HUES64 (cell line): ENCODE measurements at regions not wholly inside any gene's neighbourhood (a gene's known extent, or its start where the extent isn't known, plus 50 kb on each side); places are given as distances from the start of the nearest gene placed in this dataset.
"Not testable (repeated sequence)": the region's sequence is repeated elsewhere in the genome, so short reads cannot be mapped to it uniquely, and the experiment has no call there.

ENCODE experiments used
- H3K27ac ChIP-seq: 2 replicates; pipeline ENCODE4 v1.7.0; 2013; ENCODE audit warnings: low read depth, low read length, inconsistent platforms
- H3K27me3 ChIP-seq: 2 replicates; pipeline ENCODE4 v1.6.1; 2013; ENCODE audit warnings: mild to moderate bottlenecking, low read length; ENCODE audit not compliant: insufficient read depth
- H3K36me3 ChIP-seq: 2 replicates; pipeline ENCODE4 v1.6.1; 2013; ENCODE audit warnings: mild to moderate bottlenecking, low read length; ENCODE audit not compliant: insufficient read depth
- H3K4me1 ChIP-seq: 2 replicates; pipeline ENCODE4 v1.6.1; 2013; ENCODE audit warnings: mild to moderate bottlenecking, low read length, moderate library complexity; ENCODE audit not compliant: insufficient read depth
- H3K4me3 ChIP-seq: 2 replicates; pipeline ENCODE4 v1.5.1; 2013; ENCODE audit warnings: mild to moderate bottlenecking, low read length, moderate library complexity
- H3K9ac ChIP-seq: 2 replicates; pipeline ENCODE4 v1.6.1; 2013; ENCODE audit warnings: mild to moderate bottlenecking, low read depth, low read length
- H3K9me3 ChIP-seq: 2 replicates; pipeline ENCODE4 v1.6.1; 2013; ENCODE audit warnings: low read depth, low read length; ENCODE audit not compliant: insufficient read depth
- WGBS: fragments of 150-250, 120-280 bp; methylation state at CpG from one replicate; pipeline ENCODE4 v1.1.7; 2013; ENCODE audit warnings: missing lambda C conversion rate; 5-methylcytosine and 5-hydroxymethylcytosine counted together

DNA sequence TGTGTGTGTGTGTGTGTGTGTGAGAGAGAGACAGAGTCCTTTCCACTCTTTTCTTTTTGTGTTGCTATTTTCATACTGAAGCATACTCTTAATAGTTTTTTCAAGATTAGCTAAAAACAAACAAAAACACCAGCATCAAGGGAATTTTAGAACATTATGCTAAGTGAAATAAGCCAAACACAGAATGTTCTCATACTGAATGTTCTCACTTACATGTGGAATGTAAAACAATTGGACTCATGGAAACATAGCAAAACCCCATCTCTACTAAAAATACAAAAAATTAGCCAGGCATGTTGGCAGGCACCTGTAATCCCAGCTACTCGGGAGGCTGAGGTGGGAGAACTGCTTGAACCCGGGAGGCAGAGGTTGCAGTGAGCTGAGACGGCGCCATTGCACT is 193.4 kb downstream of the XPNPEP1 start:
- peaks cover 18% of the 10 kb centered on the region; the same call in 1 of the 2 replicates for H3K9me3 ChIP-seq
- not testable (repeated sequence) for H3K36me3 ChIP-seq, H3K9ac ChIP-seq, H3K27ac ChIP-seq, H3K4me3 ChIP-seq, H3K4me1 ChIP-seq, H3K27me3 ChIP-seq
- WGBS, result 61% methylated on average over 4 of the region's 4 CpGs

GRCh38 chr10:109727436-109727835 is 195.9 kb downstream of the XPNPEP1 start:
- Histone ChIP-seq H3K36me3 (no peaks in the 10 kb centered on the region), H3K27me3 (no peaks in the 10 kb centered on the region), H3K4me3 (no peak overlapping the region), H3K9me3 (peaks cover 7% of the 10 kb centered on the region; the same call in 1 of the 2 replicates), H3K27ac (no peak overlapping the region), H3K9ac (no peak overlapping the region), H3K4me1 (no peaks in the 10 kb centered on the region)
- 63% methylated on average over 1 of the region's 1 CpG for WGBS

- Histone ChIP-seq H3K27me3 (no peaks in the 10 kb centered on the region), H3K9ac (no peak overlapping the region), H3K36me3 (no peaks in the 10 kb centered on the region), H3K27ac (no peak overlapping the region), H3K9me3 (peaks cover 7% of the 10 kb centered on the region; the same call in 1 of the 2 replicates), H3K4me1 (no peaks in the 10 kb centered on the region), H3K4me3 (no peak overlapping the region)
- 55% methylated on average over 2 of the region's 2 CpGs for WGBS
Observed at GRCh38 chr10:109726473-109726872, 196.8 kb downstream of the XPNPEP1 start.

DNA sequence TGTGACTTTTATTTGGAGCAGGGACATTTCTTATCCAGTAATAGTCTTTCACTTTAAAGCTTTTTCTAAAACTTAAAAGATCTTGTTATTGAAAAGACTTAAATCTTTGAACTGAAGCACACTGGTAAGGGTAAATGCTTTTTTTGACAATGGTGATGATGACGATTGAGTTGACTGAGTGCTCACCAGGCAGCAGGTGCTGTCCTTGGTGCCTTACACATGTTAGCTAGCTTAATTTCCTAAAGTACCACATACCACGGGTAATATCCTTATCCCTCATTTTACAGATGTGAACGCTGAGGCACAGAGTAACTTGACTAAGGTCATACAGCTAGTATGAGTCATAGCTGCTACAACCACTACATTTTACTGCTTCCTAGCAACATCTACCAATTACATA is 200.0 kb downstream of the XPNPEP1 start:
- Histone ChIP-seq H3K36me3 (no peaks in the 10 kb centered on the region), H3K9ac (no peak overlapping the region), H3K27me3 (no peaks in the 10 kb centered on the region), H3K4me3 (no peak overlapping the region), H3K27ac (no peak overlapping the region), H3K4me1 (no peaks in the 10 kb centered on the region), H3K9me3 (peaks cover 8% of the 10 kb centered on the region)
- WGBS, result 53% methylated on average over 3 of the region's 3 CpGs

DNA sequence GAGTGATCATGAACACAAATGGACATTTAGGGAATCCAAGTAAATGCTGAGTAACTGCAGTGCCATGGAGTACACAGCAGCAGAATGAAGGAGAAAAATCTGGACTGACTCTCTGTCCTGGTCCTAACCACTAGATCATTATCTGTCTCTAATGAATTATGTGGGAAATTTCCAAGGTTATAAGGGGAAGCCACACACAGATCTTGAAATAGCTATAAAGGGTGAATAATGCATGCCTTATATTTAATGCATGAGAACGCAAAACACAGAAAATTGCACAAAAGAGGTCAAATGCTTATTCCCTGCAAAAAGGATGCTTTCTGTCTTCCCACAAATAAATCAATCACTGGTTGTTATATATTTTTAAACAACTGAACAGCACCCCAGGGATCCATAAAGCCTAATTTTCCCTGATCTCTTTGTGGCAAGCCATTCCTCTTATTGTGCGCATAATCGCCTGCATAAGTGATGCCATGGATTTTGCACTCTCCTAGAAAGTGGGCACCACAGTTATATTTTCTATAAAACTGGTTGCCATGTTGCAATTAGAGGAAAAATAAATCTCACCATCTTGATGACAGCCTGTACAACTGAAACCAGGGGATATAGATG is 201.8 kb downstream of the XPNPEP1 start:
- Histone ChIP-seq H3K36me3 (no peaks in the 10 kb centered on the region), H3K9me3 (peaks cover 13% of the 10 kb centered on the region; the same call in 1 of the 2 replicates), H3K4me1 (no peaks in the 10 kb centered on the region), H3K27ac (no peak overlapping the region), H3K4me3 (no peak overlapping the region), H3K9ac (no peak overlapping the region), H3K27me3 (no peaks in the 10 kb centered on the region)
- WGBS, result 98% methylated on average over 3 of the region's 3 CpGs

GRCh38 chr10:109706026-109706560 is 217.2 kb downstream of the XPNPEP1 start:
- 63% methylated on average over 1 of the region's 1 CpG for WGBS
- H3K4me3 ChIP-seq, result no peak overlapping the region
- H3K4me1 ChIP-seq, result no peaks in the 10 kb centered on the region
- H3K9ac ChIP-seq, result no peak overlapping the region
- H3K36me3 ChIP-seq, result no peaks in the 10 kb centered on the region
- no peaks in the 10 kb centered on the region for H3K27me3 ChIP-seq
- H3K9me3 ChIP-seq, result peaks cover 64% of the 10 kb centered on the region
- H3K27ac ChIP-seq, result no peak overlapping the region

GRCh38 chr10:109701633-109702215 is 221.6 kb downstream of the XPNPEP1 start:
- 65% methylated on average over 4 of the region's 5 CpGs for WGBS
- Histone ChIP-seq H3K4me1 (no peaks in the 10 kb centered on the region), H3K27ac (no peak overlapping the region), H3K9me3 (peaks cover 34% of the 10 kb centered on the region), H3K27me3 (no peaks in the 10 kb centered on the region), H3K4me3 (no peak overlapping the region), H3K9ac (no peak overlapping the region), H3K36me3 (no peaks in the 10 kb centered on the region)

- Histone ChIP-seq H3K9me3 (peaks cover 18% of the 10 kb centered on the region), H3K4me3 (no peak overlapping the region), H3K27me3 (no peaks in the 10 kb centered on the region), H3K4me1 (no peaks in the 10 kb centered on the region), H3K27ac (no peak overlapping the region), H3K9ac (no peak overlapping the region), H3K36me3 (no peaks in the 10 kb centered on the region)
- WGBS, result 76% methylated on average over 5 of the region's 5 CpGs
Observed at GRCh38 chr10:109698882-109699664, 224.2 kb downstream of the XPNPEP1 start.

- peaks cover 26% of the 10 kb centered on the region for H3K9me3 ChIP-seq
- no peaks in the 10 kb centered on the region for H3K27me3 ChIP-seq
- H3K4me3 ChIP-seq, result no peak overlapping the region
- WGBS, result 84% methylated on average over 4 of the region's 5 CpGs
- H3K4me1 ChIP-seq, result no peaks in the 10 kb centered on the region
- no peak overlapping the region for H3K9ac ChIP-seq
- H3K27ac ChIP-seq, result no peak overlapping the region
- H3K36me3 ChIP-seq, result no peaks in the 10 kb centered on the region
Observed at GRCh38 chr10:109698086-109698485, 225.2 kb downstream of the XPNPEP1 start.

GRCh38 chr10:109696981-109697775 is 226.1 kb downstream of the XPNPEP1 start:
- 67% methylated on average over 5 of the region's 5 CpGs for WGBS
- Histone ChIP-seq H3K4me3 (no peak overlapping the region), H3K36me3 (no peaks in the 10 kb centered on the region), H3K27ac (no peak overlapping the region), H3K4me1 (no peaks in the 10 kb centered on the region), H3K27me3 (no peaks in the 10 kb centered on the region), H3K9me3 (peaks cover 21% of the 10 kb centered on the region; the same call in 1 of the 2 replicates), H3K9ac (no peak overlapping the region)
